GM21360 (cell line): ENCODE measurements at regions not wholly inside any gene's neighbourhood (a gene's known extent, or its start where the extent isn't known, plus 50 kb on each side); places are given as distances from the start of the nearest gene placed in this dataset.

ENCODE experiments used
- ATAC-seq: cut with Tn5 transposase; IDR thresholded peaks from one replicate; pipeline ENCODE4 v1.9.1; 2021; ENCODE audit warnings: mild to moderate bottlenecking, moderate library complexity; ENCODE audit not compliant: unreplicated experiment

DNA sequence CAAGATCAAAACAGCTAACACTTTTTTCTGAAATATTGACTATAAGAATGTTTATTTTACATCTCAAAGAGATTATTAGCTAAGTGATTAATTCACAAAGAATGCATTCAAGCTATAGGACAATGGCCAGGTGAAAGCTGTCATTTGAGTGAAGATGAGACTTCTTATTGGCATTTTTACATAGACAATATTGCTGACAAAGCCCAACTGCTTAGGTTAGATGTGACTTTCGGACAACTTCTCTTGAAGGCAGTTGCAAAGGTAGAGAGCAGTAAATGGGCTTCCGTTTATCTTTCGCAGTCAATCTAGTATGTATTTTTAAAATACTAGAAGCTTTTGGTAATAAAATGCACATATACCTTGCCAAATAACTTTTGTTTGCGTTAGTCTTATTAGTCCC is 1041.3 kb downstream of the AMY1C start:
- no peak for ATAC-seq

DNA sequence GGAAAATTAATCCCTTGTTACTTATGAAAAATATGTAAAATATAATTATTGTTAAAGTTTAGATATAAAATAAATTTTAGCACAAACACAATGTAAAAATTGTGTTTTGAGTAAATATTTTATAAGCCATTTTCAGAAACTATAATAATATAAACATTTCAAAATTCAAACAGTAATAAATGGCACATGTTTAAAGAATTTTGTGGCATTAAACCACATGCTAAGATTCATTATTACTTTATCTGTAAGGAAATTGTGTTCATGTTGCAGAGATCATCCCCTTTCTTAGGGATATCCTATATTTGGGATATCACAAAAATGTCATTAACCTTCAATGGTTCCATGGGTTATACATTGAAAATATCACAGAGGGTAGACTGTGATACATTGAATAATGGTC is 1044.3 kb downstream of the AMY1C start:
- no peak for ATAC-seq

DNA sequence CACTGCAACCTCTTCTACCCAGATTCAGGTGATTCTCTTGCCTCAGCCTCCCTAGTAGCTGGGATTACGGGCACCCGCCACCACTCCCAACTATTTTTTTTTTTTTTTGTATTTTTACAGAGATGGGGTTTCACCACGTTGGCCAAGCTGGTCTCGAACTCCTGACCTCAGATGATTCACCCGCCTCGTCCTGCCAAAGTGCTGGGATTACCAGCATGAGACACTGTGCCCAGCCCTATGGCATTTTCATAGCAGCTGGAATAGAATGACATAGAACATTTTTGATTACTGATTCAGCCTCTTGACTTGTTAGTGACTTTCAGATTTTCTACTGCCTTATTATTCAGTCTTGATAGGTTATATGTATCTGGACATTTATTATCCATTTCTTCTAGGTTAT is 1046.2 kb downstream of the AMY1C start:
- no peak for ATAC-seq

DNA sequence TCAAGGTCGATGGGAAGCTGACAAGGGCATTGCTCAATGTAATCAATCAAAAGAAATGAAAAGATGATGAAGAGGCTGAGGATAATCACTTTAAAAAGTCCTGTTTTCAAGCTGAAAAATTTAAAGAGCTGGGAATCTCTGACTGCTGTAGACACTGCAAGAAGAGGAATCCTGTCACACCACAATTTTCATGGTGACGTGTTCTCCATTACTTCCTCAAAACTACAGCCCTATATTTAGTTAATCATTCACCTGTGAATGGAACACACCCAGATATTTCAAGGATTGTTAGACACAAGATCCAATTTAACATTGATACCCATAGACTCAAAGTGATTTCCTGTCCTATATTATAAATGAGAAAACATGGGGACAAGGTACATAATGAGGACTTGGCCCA is 1048.3 kb downstream of the AMY1C start:
- ATAC-seq: no peak

DNA sequence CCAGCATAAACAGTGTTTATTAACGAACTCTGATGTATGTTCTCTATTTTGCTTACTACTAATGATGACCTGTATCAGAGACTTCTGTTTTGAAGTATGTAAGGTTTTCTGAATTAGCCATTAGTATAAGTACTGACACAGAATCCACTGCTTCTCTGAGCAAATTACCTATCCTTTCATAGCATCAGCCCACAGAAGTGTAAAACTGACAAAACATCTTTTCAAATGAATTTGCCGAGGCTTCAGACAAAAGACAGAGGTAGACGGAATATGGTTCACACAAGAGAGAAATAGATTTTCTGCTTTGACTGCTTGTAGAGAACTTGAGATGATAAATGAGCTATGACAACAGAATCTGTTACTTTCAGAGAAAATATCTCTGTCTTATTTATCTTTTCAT is 1051.6 kb downstream of the AMY1C start:
- ATAC-seq: no peak

DNA sequence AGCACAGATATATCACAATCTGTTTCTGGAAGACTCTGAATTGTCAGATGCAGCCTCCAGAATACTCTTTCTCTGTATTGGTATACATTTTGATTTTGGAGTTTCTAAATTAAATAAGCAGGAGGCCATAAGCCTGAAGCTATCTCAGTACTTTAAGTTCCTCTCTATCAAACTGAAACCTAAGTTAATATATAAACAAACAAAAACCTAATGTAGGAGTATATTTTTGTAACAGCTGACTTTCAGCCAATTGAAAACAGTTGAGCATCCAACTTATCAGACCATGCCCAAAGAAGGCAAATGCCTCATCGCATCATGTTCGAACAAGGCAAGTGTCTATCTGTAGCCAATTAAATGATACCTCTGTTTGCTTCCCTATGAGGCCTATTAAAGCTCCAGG is 1054.4 kb downstream of the AMY1C start:
- no peak for ATAC-seq

DNA sequence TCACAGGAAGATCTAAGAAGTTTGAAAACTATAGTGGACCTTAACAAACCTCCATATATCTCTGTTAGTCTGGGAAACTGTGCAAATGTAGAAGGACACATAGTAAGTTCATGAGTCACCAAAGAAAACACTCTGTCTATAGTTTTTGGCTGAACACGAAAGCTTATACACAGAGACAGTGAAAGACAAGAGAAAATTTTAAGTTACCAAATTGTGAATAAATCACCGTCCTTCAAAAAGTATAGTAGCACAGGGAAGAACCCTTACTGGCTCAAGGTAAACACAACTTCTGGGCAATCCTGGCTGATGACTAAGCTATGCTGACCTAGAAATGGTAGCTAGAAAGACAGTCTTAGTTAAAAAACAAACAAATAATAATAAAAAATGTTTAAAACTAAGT is 1057.9 kb downstream of the AMY1C start:
- no peak for ATAC-seq

DNA sequence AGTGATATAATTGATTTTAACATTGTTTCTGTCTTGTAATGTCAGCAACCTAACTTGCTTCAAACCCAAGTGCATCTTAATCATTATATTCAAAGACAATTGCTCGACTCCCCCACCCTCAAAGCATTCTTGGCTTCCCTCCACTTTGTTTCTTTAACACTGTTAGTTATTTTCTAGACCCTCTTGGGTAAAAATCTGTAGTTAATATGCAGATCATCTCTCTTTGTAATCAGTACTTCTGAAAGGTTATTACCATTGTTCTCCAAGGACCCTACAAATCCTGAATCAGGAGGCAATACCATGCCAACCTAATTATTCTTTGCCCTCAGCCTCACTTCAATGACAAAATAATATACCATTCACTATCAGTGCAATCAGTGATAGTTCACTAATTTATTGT is 1075.7 kb downstream of the AMY1C start:
- ATAC-seq: no peak

DNA sequence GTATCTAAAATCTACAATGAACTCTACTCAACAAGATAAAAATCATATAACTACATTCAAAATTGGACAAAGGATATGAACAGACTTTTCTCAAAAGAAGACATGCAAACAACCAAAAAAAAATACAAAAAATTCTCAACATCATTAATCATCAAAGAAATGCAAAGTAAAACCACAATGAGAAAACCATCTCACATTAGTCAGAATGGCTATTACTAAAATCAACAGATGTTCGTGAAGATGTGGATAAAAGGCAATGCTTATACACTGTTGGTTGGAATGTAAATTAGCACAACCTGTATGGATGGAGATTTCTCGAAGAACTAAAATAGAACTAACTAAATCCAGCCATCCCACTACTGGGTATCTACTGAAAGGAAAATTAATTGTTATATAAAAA is 1080.8 kb downstream of the AMY1C start:
- no peak for ATAC-seq

DNA sequence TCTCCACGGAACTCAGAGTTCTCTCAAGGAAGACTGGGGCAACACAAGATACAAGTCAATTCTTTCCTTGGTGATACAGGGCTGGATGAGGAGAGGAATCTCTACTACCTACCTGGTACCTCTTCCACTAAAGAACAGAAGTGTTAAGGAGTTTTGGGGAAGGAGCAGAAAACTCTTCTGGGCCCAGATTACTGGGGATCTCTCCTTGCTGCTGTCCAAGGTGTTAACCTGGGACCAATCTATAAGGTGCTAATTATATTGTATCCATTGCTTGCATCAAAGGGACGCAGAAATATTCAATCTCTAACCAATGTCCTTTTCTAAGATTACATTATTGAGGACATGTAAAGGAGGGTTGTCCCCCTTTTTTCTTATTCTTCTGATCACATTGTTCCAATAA is 1102.5 kb downstream of the AMY1C start:
- ATAC-seq: no peak

DNA sequence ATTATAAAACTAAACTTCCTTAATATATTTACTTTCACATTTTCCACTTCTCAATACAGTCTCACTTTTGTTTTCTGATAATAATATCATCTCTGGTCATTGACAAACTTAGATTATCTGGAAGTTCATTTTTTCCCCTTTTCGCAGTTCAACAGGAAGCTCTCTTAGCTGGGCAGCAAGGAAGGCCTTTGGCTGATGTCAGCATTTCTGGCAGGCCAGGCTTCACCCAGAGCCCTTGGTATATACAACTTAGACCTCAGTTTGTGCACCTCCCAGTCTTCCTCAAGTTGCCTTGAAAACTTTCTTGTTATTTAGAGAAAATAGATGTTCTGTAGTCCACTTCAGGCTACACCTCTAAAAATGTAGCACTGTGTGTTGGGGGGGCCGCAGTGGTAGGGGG is 1103.6 kb downstream of the AMY1C start:
- no peak for ATAC-seq

DNA sequence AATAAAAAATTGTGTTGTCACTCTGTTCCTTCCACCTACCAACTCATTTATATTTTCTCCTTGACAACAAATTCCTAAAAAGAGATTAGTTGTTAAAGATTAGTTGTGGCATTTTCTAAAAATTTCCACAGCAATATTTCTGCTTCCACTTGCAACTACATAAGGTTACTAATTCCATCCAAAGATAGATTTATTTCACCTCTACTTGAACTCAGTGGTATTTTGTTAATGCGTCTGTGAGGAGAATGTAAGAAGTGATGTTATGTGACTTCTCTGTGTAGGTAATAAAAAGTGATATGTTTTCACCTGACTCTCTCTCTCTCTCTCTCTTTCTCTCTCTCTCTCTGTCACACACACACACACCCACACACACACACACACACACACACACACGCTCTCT is 1104.8 kb downstream of the AMY1C start:
- ATAC-seq: no peak

DNA sequence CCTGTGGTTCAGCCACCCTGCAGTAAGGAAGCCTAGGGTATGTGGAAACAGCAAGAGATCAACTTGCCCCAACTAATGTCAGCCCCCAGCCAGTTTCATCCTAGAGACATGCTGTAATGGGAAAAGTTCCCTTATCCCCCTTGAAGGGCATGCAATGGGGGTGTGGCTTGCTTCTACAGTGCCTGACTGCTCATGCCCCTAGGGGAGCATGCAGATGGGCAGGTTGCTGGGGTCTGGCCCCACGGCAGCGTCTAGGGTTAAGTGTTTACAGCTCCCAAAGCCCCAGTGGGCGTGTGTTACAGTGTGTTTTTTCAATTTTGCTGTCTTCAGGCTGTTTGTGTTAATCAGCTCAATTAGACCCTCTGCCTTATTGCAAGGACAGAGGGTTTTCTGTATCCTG is 1105.9 kb downstream of the AMY1C start:
- ATAC-seq: no peak

DNA sequence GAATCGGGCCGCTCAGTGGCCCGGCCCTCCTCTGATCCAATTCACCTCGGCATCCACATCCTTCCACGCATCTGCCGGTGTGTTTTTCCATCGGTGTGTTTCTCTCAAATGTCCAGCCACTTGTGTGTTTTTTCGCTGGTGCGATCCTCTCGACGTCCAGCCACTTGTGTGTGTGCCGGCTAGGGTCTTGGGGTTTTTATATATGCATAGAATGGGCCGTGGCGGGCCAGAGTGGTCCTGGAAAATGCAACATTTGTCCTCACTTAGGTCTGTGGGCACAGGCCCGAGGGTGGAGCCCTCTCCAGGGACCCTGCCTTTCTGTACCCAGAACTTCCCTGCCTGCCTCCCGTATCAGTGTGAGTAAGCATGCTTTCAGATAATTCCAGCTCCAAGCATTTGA is 1106.4 kb downstream of the AMY1C start:
- ATAC-seq: no peak

DNA sequence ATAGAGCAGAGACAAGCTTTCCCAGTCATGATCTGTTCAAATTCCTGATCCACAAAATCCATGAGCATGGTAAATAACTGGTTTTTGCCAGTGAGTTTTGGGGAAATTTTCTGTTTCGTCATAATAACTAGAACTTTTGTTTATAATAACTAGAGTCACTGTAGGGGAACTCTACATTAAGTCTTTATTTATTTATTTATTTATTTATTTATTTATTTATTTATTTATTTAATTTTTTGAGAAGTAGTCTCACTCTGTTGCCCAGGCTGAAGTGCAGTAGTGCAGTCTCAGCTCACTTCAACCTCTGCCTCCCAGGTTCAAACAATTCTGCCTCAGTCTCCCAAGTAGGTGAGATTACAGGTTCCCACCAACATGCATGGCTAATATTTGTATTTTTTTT is 1106.8 kb downstream of the AMY1C start:
- no peak for ATAC-seq

DNA sequence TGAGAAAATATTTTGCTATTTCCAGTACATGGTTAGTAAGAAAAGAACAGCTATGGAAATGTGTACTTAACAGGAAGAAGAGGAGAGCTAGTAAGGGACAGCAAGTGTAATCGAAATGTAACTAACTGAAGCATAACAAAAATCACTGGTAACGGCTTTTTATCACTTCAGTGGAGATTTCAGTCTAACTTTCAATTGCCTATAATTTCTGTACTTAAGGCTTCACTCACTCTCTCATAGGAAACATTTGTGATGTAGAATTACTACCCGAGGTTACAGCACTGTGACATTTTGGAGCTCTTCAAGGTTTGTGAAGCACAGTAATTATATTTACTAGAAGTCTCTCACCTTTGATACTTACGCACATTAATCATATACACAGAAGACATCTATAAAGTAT is 1119.1 kb downstream of the AMY1C start:
- ATAC-seq: peak; percentile 70

DNA sequence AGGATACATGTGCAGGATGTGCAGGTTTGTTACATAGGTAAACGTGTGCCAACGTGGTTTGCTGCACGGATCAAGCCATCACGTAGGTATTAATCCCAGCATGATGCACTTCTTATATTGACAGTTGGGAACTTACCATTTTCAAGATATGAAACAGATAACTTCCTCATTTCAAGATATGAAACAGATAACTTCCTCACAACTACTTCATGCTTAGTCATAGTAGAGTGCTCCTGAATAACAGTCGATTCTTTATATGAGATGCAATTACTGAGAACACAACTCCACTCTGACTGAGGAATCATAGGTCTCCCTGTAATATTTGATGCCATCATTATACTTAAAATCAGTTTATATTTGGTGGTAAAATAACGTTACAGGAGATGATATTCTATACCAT is 1124.3 kb downstream of the AMY1C start:
- peak; percentile 90 for ATAC-seq

DNA sequence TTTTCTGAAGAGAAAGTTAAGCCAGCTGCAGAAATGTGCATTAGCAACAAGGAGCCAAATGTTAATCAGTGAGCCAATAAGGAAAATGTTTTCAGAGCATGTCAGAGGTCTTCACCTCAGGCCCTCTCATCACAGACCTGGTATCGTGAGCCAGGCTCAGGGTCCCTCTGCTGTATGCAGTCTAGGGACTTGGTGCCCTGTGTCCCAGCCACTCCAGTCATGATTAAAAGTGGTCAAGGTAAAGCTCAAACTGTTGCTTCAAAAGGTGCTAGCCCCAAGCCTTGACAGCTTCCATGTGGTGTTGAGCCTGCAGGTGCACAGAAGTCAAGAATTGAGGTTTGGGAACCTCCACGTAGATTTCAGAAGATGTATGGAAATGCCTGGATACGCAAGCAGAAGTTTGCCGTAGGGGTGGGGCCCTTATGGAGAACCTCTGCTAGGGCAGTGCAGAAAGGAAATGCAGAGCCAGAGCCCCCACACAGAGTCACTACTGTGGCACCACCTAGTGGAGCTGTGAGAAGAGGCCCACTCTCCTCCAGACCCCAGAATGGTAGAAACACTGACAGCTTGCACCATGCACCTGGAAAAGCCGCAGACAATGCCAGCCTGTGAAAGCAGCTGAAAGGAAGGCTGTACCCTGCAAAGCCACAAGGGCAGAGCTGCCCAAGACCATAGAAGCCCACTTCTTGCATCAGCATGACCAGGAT is 1128.7 kb downstream of the AMY1C start:
- ATAC-seq: no peak

DNA sequence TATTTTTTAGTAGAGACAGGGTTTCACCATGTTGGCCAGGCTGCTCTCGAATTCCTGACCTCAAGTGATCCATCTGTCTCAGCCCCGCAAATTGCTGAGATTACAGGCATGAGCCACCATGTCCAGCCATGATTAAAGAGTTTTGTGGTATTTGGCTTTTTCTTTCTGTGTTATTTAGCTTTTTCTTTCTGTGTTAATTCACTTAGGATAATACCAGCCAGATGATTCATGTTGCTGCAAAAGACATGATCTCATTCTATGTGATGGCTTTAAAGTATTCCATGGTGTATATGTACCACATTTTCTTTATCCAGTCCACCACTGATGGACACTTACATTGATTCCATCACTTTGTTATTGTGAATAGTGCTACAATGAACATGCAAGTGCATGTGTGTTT is 1135.2 kb downstream of the AMY1C start:
- ATAC-seq: no peak

DNA sequence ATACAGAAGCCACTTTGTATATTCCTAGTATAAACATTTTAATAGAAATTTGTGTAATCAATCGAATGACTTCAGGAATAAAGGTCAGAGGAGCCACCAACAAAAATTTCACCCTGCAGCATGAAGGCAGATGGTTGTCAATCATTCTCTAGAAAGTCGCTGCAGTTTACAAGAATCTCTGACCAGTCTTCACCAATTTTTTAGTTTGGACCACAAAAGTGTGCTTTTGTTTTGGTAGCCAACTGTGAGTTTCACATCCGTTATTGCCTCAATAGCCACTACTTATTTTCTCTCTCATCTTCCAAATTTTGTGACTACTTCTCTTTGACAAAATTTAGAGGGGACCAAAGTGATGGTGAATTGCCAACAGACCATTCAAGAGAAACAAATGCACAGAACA is 1155.6 kb downstream of the AMY1C start:
- no peak for ATAC-seq

DNA sequence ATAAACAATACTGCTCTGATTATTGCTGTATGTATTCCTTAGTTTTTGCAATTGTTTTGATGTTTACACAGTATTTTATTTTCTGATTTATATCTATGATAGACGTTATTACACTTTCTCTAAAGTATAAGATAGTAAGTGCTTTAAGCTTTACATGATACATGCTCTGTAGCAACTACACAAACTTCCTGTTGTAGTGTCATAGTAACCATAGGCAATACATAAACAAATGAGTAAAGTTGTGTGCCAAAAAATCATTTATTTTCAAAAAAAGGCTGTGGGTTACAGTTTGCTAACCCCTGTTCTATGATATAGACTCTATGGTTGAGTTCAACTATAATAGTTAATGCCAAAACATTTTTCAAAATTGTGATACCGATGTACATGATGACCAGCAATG is 1156.4 kb downstream of the AMY1C start:
- no peak for ATAC-seq

DNA sequence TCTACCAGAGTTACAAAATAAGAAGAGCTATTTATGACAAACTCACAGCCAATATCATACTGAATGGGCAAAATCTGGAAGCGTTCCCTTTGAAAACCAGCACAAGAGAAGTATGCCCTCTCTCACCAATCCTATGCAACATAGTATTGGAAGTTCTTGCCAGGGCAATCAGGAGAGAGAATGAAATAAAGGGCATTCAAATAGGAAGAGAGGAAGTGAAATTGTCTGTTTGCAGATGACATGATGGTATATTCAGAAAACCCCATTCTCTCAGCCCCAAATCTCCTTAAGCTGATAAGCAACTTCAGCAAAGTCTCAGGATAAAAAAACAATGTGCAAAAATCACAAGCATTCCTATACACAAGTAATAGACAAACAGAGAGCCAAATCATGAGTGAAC is 1169.5 kb downstream of the AMY1C start:
- ATAC-seq: no peak

DNA sequence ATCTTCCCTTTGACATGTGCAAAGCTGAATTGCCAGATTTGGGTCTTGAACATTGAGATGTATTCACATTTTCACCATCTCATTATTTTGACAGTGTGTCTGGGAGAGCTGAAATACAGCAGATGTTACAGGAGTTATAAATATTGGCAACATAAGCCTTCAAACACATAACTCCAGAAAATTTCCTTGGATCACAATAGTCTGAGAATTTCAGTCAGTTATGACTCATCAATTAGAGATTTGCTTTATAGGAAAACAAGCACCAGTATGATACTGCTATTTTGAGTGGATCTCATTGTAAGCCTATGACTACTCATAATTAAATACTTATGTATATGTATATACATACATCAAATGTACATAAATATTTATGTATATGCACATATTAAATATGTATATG is 1171.8 kb downstream of the AMY1C start:
- ATAC-seq: no peak

DNA sequence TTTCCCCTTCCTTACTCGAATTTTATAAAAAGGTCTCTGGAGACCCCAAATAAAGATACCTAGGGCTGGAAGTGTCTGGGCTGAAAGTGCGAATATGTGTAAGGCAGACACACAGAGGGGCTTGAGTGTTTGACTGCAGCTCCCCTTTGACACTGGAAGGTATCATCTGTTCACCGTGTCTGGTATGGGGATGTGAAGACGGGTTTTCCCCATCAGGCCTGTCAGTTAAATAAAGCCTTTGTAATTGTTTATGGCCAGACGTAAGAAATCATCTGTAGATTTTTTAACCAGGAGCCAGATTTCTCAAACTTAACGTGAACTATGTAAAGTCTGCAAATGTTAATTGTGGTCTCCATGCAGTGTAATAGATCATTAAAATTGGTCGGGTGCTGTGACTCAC is 1173.4 kb downstream of the AMY1C start:
- no peak for ATAC-seq
